HepG2 (cell line): ENCODE measurements at regions not wholly inside any gene's neighbourhood (a gene's known extent, or its start where the extent isn't known, plus 50 kb on each side); places are given as distances from the start of the nearest gene placed in this dataset.

Experiments used
- GABPA ChIP-seq, 2 experiments: IDR thresholded peaks; 2 replicates each; pipeline ENCODE4 v1.6.1; 2011 to 2016; ENCODE audit warnings: low read depth in 2 of 2, low read length in 1 of 2, missing biosample characterization in 1 of 2, missing genetic modification characterization in 1 of 2
- GZF1 ChIP-seq: sonication (generic); formaldehyde crosslinking; IDR thresholded peaks from 2 replicates; pipeline ENCODE4 v1.5.1; 2020; ENCODE audit warnings: mild to moderate bottlenecking, missing genetic modification reagents
- MAFF ChIP-seq: IDR thresholded peaks from 2 replicates; pipeline ENCODE4 v1.6.1; 2011; ENCODE audit warnings: low read depth, low read length, improper control_type of control experiment
- MYC ChIP-seq: sonication (generic); formaldehyde crosslinking; IDR thresholded peaks from 2 replicates; pipeline ENCODE4 v1.9.0; 2021; ENCODE audit warnings: missing genetic modification reagents, borderline replicate concordance
- POLR2AphosphoS5 ChIP-seq: IDR thresholded peaks from 2 replicates; pipeline ENCODE4 v1.6.1; 2012; ENCODE audit warnings: low read depth, low read length
- SPEN ChIP-seq: sonication (generic); formaldehyde crosslinking; IDR thresholded peaks from 2 replicates; pipeline ENCODE4 v1.5.1; 2020; ENCODE audit warnings: low read depth, mild to moderate bottlenecking, missing genetic modification reagents
- TEAD3 ChIP-seq: optimal IDR thresholded peaks from 2 replicates; pipeline ENCODE3; 2016; ENCODE audit warnings: borderline replicate concordance
- ZNF350 ChIP-seq: sonication (generic); formaldehyde crosslinking; IDR thresholded peaks from 2 replicates; pipeline ENCODE4 v1.4.0; 2020; ENCODE audit warnings: mild to moderate bottlenecking, low read depth, missing genetic modification reagents, borderline replicate concordance
- ZSCAN20 ChIP-seq: sonication (generic); formaldehyde crosslinking; IDR thresholded peaks from 2 replicates; pipeline ENCODE4 v1.4.0; 2020; ENCODE audit warnings: missing genetic modification reagents, mild to moderate bottlenecking, borderline replicate concordance

- no peak for TF ChIP-seq MYC (CRISPR knock-in tag)
- no peak for TF ChIP-seq MAFF
- no peak for TF ChIP-seq POLR2AphosphoS5
- TF ChIP-seq ZSCAN20 (CRISPR knock-in tag) = no peak
- no peak for TF ChIP-seq TEAD3 (CRISPR knock-in tag)
- no peak for TF ChIP-seq SPEN (CRISPR knock-in tag)
- TF ChIP-seq ZNF350 (CRISPR knock-in tag) = no peak
- no peak for TF ChIP-seq GZF1 (CRISPR knock-in tag)
- TF ChIP-seq GABPA (IDR thresholded peaks at IDR 0.05; ENCODE audit: low read depth, low read length) = no peak
- no peak for TF ChIP-seq GABPA (CRISPR knock-in tag; IDR thresholded peaks at IDR 0.05; ENCODE audit: low read depth)
Observed at GRCh38 chr15:85924088-85924487, 129.4 kb upstream of the KLHL25 start.
